ENCODE measurements at regions not wholly inside any gene's neighbourhood (a gene's known extent, or its start where the extent isn't known, plus 50 kb on each side); places are given as distances from the start of the nearest gene placed in this dataset.

DNA sequence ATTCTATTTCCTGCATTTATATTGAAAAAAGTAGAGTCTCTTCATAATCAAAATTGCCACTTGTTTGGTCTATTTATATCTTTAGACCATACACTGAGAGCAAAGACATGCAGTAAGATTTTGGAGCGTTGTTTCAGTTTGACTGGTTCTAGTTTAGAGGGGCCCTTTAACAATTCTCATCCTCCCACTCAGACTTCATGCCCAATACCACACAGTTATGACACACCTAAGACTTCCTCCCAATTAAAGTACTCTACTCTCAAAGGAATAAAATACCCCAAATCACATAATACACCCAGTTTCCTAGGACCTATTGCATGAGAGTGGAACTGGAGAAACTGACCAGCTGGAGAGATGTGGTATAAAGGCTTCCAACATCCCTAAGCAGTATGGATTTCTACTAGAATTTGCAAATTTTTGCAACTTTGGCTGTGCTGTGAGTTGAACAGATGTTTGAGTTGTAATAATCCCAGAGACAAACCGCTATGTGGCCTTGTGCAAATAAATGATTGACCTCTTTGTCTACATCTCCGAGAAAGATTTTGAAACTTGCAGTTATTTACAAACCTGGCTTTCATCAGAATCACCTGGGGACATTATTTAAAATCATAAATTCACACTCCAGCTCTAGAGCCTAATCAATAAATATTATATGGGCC lies 170.0 kb upstream of the ROBO2 start:
- H3K36me3 ChIP-seq (ENCODE audit: control insufficient read depth, insufficient read depth, low read length, severe bottlenecking): no peaks in the 10 kb centered on the region
- DNase-seq (ENCODE audit: low read depth): no peak
- no peaks in the 10 kb centered on the region for H3K27me3 ChIP-seq (replicated peaks; ENCODE audit: control insufficient read depth, insufficient read depth, low read length)
- H3K9me3 ChIP-seq (ENCODE audit: control insufficient read depth, low read length): no peaks in the 10 kb centered on the region
- no peaks in the 10 kb centered on the region for H3K4me1 ChIP-seq (ENCODE audit: control insufficient read depth, insufficient read depth, low read length)
- H3K9ac ChIP-seq (ENCODE audit: low read length): no peak overlapping the region
- H3K4me3 ChIP-seq (ENCODE audit: low read length): no peak overlapping the region

DNA sequence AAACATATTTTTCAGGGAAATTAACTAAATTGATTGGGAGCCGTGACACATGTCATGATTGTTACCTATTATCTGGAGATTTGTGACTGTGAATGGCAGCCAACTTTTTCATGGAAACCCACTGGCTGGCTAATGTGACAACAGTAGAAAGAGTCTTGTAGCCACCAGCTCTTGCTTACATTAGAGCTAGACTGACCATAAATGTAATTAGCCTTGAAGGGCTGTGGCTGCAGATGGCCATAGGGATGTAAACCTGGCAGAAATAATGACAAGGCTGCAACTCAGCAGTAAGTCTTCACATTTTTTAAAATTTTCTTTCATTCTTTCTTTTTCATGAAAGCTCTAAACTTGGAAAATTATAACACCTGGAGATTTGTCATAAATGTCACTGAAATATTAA lies 168.2 kb upstream of the ROBO2 start:
- no peaks in the 10 kb centered on the region for H3K27me3 ChIP-seq (replicated peaks; ENCODE audit: control insufficient read depth, insufficient read depth, low read length)
- H3K9ac ChIP-seq (ENCODE audit: low read length): no peak overlapping the region
- H3K4me3 ChIP-seq (ENCODE audit: low read length): no peak overlapping the region
- no peak for DNase-seq (ENCODE audit: low read depth)
- no peaks in the 10 kb centered on the region for H3K36me3 ChIP-seq (ENCODE audit: control insufficient read depth, insufficient read depth, low read length, severe bottlenecking)
- H3K9me3 ChIP-seq (ENCODE audit: control insufficient read depth, low read length): no peaks in the 10 kb centered on the region
- no peaks in the 10 kb centered on the region for H3K4me1 ChIP-seq (ENCODE audit: control insufficient read depth, insufficient read depth, low read length)

DNA sequence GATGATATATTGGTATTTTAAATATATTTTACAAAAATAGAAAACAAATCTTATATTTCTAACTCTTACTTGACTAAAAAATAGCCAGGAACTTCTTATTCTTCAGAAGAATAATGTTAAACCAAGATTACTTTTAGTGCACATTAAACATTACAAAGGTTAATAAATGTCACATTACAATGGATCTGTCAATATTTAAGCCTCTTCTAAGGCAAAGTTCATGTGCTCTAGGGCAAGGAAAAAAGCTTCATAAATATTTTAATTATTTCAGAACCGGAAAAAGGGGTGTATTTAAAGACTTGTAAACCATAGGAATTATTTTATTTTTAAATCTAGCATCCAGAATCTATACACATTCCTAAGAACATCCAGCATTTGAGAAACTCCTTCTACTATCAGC lies 166.9 kb upstream of the ROBO2 start:
- H3K4me1 ChIP-seq (ENCODE audit: control insufficient read depth, insufficient read depth, low read length): no peaks in the 10 kb centered on the region
- no peak overlapping the region for H3K4me3 ChIP-seq (ENCODE audit: low read length)
- DNase-seq (ENCODE audit: low read depth): no peak
- no peaks in the 10 kb centered on the region for H3K36me3 ChIP-seq (ENCODE audit: control insufficient read depth, insufficient read depth, low read length, severe bottlenecking)
- no peaks in the 10 kb centered on the region for H3K9me3 ChIP-seq (ENCODE audit: control insufficient read depth, low read length)
- H3K9ac ChIP-seq (ENCODE audit: low read length): no peak overlapping the region
- H3K27me3 ChIP-seq (replicated peaks; ENCODE audit: control insufficient read depth, insufficient read depth, low read length): no peaks in the 10 kb centered on the region

- Histone ChIP-seq H3K27me3 (replicated peaks; ENCODE audit: control insufficient read depth, insufficient read depth, low read length) (no peaks in the 10 kb centered on the region), H3K4me1 (ENCODE audit: control insufficient read depth, insufficient read depth, low read length) (no peaks in the 10 kb centered on the region), H3K9ac (ENCODE audit: low read length) (no peak overlapping the region), H3K4me3 (ENCODE audit: low read length) (no peak overlapping the region), H3K9me3 (ENCODE audit: control insufficient read depth, low read length) (no peaks in the 10 kb centered on the region), H3K36me3 (ENCODE audit: control insufficient read depth, insufficient read depth, low read length, severe bottlenecking) (no peaks in the 10 kb centered on the region)
- no peak for DNase-seq (ENCODE audit: low read depth)
Measured at GRCh38 chr3:76873532-76874242, 166.2 kb upstream of the ROBO2 start.

DNA sequence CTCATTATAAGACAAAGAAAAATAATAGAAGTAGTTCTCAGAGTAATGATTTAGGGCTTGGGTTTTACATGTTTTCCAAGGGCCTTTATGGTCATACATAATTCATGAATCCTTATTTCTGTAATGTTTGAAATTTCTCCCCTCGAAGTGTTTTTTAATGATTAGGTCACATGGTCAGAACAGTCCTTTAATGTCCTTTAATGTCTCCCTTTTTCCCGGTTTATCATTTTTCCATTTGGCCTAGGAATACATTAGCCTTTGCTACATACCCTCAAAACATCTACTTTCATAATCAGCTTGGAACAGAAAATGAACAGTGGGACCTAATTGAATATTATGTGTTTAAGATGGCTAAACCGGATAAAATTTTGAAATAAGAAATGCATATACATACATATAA lies 159.9 kb upstream of the ROBO2 start:
- H3K9me3 ChIP-seq (ENCODE audit: control insufficient read depth, low read length): no peaks in the 10 kb centered on the region
- H3K9ac ChIP-seq (ENCODE audit: low read length): no peak overlapping the region
- H3K4me1 ChIP-seq (ENCODE audit: control insufficient read depth, insufficient read depth, low read length): peaks cover 3% of the 10 kb centered on the region
- no peak overlapping the region for H3K4me3 ChIP-seq (ENCODE audit: low read length)
- H3K36me3 ChIP-seq (ENCODE audit: control insufficient read depth, insufficient read depth, low read length, severe bottlenecking): no peaks in the 10 kb centered on the region
- no peaks in the 10 kb centered on the region for H3K27me3 ChIP-seq (replicated peaks; ENCODE audit: control insufficient read depth, insufficient read depth, low read length)
- DNase-seq (ENCODE audit: low read depth): no peak

DNA sequence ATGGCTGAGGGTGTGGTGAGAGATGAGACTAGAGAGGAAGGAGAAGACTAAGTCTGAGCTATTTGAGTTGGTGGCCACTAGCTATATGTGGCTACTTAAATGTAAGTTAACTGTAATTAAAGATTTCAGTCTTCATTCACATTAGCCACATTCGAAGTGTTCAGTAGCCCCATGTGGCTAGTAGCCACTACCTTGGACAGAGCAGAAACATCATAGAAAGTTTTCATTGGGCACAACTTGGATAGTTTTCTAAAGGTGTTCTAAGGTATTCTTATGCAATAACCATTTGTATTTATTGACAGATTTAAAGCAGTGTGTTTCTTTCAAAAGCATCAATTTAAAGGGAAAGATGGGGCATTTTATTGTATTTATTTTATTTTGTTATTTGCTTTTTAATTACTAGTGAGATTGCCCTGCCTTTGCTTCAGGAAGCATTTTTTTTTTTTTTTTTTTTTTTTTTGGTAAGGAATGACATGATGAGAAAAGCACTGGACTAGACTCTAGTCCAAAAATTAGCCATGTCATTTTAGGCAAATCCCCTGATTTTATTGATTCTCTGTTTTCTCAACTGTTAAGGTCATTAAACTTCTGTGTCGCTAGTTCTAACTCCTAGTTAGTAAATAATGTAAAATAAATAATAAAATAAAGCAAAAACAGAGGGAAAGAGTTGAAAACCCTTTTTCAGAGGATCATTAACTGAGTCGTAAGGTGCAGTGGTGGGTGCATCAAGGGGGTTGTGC lies 153.0 kb upstream of the ROBO2 start:
- Histone ChIP-seq H3K9me3 (ENCODE audit: control insufficient read depth, low read length) (no peaks in the 10 kb centered on the region), H3K36me3 (ENCODE audit: control insufficient read depth, insufficient read depth, low read length, severe bottlenecking) (no peaks in the 10 kb centered on the region), H3K4me3 (ENCODE audit: low read length) (no peak overlapping the region), H3K9ac (ENCODE audit: low read length) (no peak overlapping the region), H3K4me1 (ENCODE audit: control insufficient read depth, insufficient read depth, low read length) (peaks cover 4% of the 10 kb centered on the region), H3K27me3 (replicated peaks; ENCODE audit: control insufficient read depth, insufficient read depth, low read length) (no peaks in the 10 kb centered on the region)
- no peak for DNase-seq (ENCODE audit: low read depth)

- no peaks in the 10 kb centered on the region for H3K27me3 ChIP-seq (replicated peaks; ENCODE audit: control insufficient read depth, insufficient read depth, low read length)
- no peak for DNase-seq (ENCODE audit: low read depth)
- H3K9ac ChIP-seq (ENCODE audit: low read length): no peak overlapping the region
- H3K4me1 ChIP-seq (ENCODE audit: control insufficient read depth, insufficient read depth, low read length): peaks cover 4% of the 10 kb centered on the region
- H3K4me3 ChIP-seq (ENCODE audit: low read length): no peak overlapping the region
- no peaks in the 10 kb centered on the region for H3K9me3 ChIP-seq (ENCODE audit: control insufficient read depth, low read length)
- no peaks in the 10 kb centered on the region for H3K36me3 ChIP-seq (ENCODE audit: control insufficient read depth, insufficient read depth, low read length, severe bottlenecking)
Measured at GRCh38 chr3:76888856-76889255, 151.0 kb upstream of the ROBO2 start.

DNA sequence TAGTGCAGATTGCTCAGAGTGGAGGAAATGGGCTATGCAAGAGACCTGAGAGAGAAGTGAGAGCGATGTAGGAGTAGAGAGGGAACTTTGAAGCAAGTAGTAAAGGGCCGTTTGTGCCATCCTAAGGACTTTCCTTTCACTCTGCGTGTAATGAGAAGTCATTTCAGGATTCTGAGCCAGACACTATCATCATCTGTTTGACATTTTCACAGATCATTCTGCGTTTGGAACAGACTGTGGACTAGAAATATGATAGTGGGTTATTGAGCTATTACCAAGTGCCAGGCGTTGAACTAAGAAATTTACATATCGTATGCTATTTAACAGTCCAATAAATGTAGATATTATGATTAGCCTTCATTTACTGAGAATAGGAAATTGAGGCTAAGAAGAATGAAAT lies 150.0 kb upstream of the ROBO2 start:
- Histone ChIP-seq H3K36me3 (ENCODE audit: control insufficient read depth, insufficient read depth, low read length, severe bottlenecking) (no peaks in the 10 kb centered on the region), H3K4me1 (ENCODE audit: control insufficient read depth, insufficient read depth, low read length) (peaks cover 2% of the 10 kb centered on the region), H3K9ac (ENCODE audit: low read length) (no peak overlapping the region), H3K4me3 (ENCODE audit: low read length) (no peak overlapping the region), H3K9me3 (ENCODE audit: control insufficient read depth, low read length) (no peaks in the 10 kb centered on the region), H3K27me3 (replicated peaks; ENCODE audit: control insufficient read depth, insufficient read depth, low read length) (no peaks in the 10 kb centered on the region)
- DNase-seq (ENCODE audit: low read depth): no peak

DNA sequence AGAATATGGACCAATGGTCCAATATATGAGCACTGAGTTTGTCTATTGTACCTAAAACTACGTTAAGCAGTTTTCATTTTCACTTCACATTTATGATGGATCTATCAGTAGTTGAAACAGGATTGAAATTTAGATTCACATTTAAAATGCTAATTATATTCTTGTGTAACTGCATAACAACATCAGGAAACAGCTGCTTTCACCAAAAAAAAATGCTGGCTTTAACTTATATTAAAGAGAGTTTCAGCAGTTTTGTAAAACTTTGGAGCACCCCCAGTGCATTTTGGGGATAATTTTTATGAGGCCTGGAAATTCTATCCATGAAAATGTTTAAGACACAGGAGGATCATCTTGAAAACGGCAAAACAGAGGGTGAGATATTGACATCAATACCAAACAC lies 142.8 kb upstream of the ROBO2 start:
- no peaks in the 10 kb centered on the region for H3K4me1 ChIP-seq (ENCODE audit: control insufficient read depth, insufficient read depth, low read length)
- H3K27me3 ChIP-seq (replicated peaks; ENCODE audit: control insufficient read depth, insufficient read depth, low read length): no peaks in the 10 kb centered on the region
- no peaks in the 10 kb centered on the region for H3K9me3 ChIP-seq (ENCODE audit: control insufficient read depth, low read length)
- H3K36me3 ChIP-seq (ENCODE audit: control insufficient read depth, insufficient read depth, low read length, severe bottlenecking): no peaks in the 10 kb centered on the region
- no peak overlapping the region for H3K4me3 ChIP-seq (ENCODE audit: low read length)
- no peak for DNase-seq (ENCODE audit: low read depth)
- H3K9ac ChIP-seq (ENCODE audit: low read length): no peak overlapping the region

- Histone ChIP-seq H3K9ac (ENCODE audit: low read length) (no peak overlapping the region), H3K9me3 (ENCODE audit: control insufficient read depth, low read length) (peaks cover 4% of the 10 kb centered on the region), H3K4me1 (ENCODE audit: control insufficient read depth, insufficient read depth, low read length) (no peaks in the 10 kb centered on the region), H3K36me3 (ENCODE audit: control insufficient read depth, insufficient read depth, low read length, severe bottlenecking) (no peaks in the 10 kb centered on the region), H3K4me3 (ENCODE audit: low read length) (no peak overlapping the region), H3K27me3 (replicated peaks; ENCODE audit: control insufficient read depth, insufficient read depth, low read length) (no peaks in the 10 kb centered on the region)
- DNase-seq (ENCODE audit: low read depth): no peak
Measured at GRCh38 chr3:76900596-76900995, 139.3 kb upstream of the ROBO2 start.

DNA sequence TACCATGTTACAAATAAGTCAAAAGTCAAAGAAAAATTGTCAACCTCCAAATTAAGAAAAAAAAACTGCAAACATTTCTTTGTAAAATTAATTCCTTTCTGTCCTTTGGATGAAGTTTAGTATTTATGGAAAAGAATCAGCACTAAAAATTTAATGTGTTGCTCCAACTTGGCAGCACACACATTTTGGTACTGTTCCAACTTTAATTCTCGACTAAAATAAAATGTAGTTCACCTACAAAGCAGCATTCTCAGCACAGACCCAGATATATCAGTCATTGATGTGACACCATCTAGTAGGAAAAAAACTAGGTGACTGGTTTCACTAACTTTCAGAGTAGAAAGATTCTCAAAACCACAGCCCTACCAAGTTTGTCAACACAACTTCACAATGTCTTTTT lies 131.7 kb upstream of the ROBO2 start:
- peaks cover 4% of the 10 kb centered on the region for H3K9me3 ChIP-seq (ENCODE audit: control insufficient read depth, low read length)
- H3K27me3 ChIP-seq (replicated peaks; ENCODE audit: control insufficient read depth, insufficient read depth, low read length): no peaks in the 10 kb centered on the region
- H3K9ac ChIP-seq (ENCODE audit: low read length): no peak overlapping the region
- H3K4me3 ChIP-seq (ENCODE audit: low read length): no peak overlapping the region
- H3K36me3 ChIP-seq (ENCODE audit: control insufficient read depth, insufficient read depth, low read length, severe bottlenecking): no peaks in the 10 kb centered on the region
- H3K4me1 ChIP-seq (ENCODE audit: control insufficient read depth, insufficient read depth, low read length): no peaks in the 10 kb centered on the region
- no peak for DNase-seq (ENCODE audit: low read depth)
